Activated T-helper 1 cell treated with anti-CD3 and anti-CD28 coated beads, Interleukin-12 subunit alpha, Interleukin-12 subunit beta, Interleukin-2, Interleukin-4 antibody, amounts not matched to agents 30 ng/mL and 10 ng/mL and 1 ng/mL, durations not matched to agents 14 hours and 24 hours and 36 hours (primary cell): ENCODE measurements at regions not wholly inside any gene's neighbourhood (a gene's known extent, or its start where the extent isn't known, plus 50 kb on each side); places are given as distances from the start of the nearest gene placed in this dataset.
"Not testable (repeated sequence)": the region's sequence is repeated elsewhere in the genome, so short reads cannot be mapped to it uniquely, and the experiment has no call there.

Experiments
- DNase-seq: peaks from one replicate; pipeline ENCODE4 v3.0.0; 2021; ENCODE audit warnings: low spot score
- H3K27ac Mint-ChIP-seq: one replicate; pipeline ENCODE4 v1.8.0; 2021; ENCODE audit warnings: mild to moderate bottlenecking, mixed read lengths
- H3K27me3 Mint-ChIP-seq: one replicate; pipeline ENCODE4 v1.8.0; 2022; ENCODE audit warnings: mild to moderate bottlenecking, moderate library complexity, mixed read lengths; ENCODE audit not compliant: insufficient read depth
- H3K36me3 Mint-ChIP-seq: one replicate; pipeline ENCODE4 v1.8.0; 2021; ENCODE audit warnings: low read depth, mixed read lengths
- H3K4me1 Mint-ChIP-seq: one replicate; pipeline ENCODE4 v1.8.0; 2021; ENCODE audit warnings: low read depth, mixed read lengths
- H3K4me3 Mint-ChIP-seq: one replicate; pipeline ENCODE4 v1.8.0; 2021; ENCODE audit warnings: mild to moderate bottlenecking, moderate library complexity, mixed read lengths
- H3K9me3 Mint-ChIP-seq: one replicate; pipeline ENCODE4 v1.8.0; 2021; ENCODE audit warnings: mixed read lengths
- intact Hi-C: fragments of 100-400 bp; cut with micrococcal nuclease; formaldehyde crosslinking; loops from one replicate; pipeline ENCODE4 v1.15.1; 2024

- intact Hi-C loops, H3K4me1 Mint-ChIP-seq, H3K9me3 Mint-ChIP-seq, H3K4me3 Mint-ChIP-seq, H3K27ac Mint-ChIP-seq, DNase-seq, H3K36me3 Mint-ChIP-seq: not testable (repeated sequence)
- peaks cover 18% of the 10 kb centered on the region for H3K27me3 Mint-ChIP-seq
These were observed 143.4 kb upstream of the OR4E1 start for GRCh38 chr14:21817010-21817409.

GRCh38 chr14:21807975-21808374, 134.4 kb upstream of the OR4E1 start:
- no peak for DNase-seq
- Mint-ChIP-seq H3K4me3 (no peak overlapping the region), H3K9me3 (no peaks in the 10 kb centered on the region), H3K27ac (no peak overlapping the region), H3K4me1 (no peaks in the 10 kb centered on the region), H3K36me3 (no peaks in the 10 kb centered on the region), H3K27me3 (peaks cover 7% of the 10 kb centered on the region)
- intact Hi-C loops = no loop called here

- no peak for DNase-seq
- H3K4me3 Mint-ChIP-seq = no peak overlapping the region
- H3K4me1 Mint-ChIP-seq = no peaks in the 10 kb centered on the region
- no peak overlapping the region for H3K27ac Mint-ChIP-seq
- no peaks in the 10 kb centered on the region for H3K9me3 Mint-ChIP-seq
- H3K27me3 Mint-ChIP-seq = peaks cover 7% of the 10 kb centered on the region
- no peaks in the 10 kb centered on the region for H3K36me3 Mint-ChIP-seq
- intact Hi-C loops = loop anchor here (5.0 kb wide), 1 partner anchor 1143 kb away; no protein-coding TSS in a partner anchor
These were observed 131.4 kb upstream of the OR4E1 start for GRCh38 chr14:21804981-21805380.

GRCh38 chr14:21802441-21802840, 128.8 kb upstream of the OR4E1 start:
- peaks cover 7% of the 10 kb centered on the region for H3K27me3 Mint-ChIP-seq
- no peaks in the 10 kb centered on the region for H3K9me3 Mint-ChIP-seq
- no peaks in the 10 kb centered on the region for H3K36me3 Mint-ChIP-seq
- no peak overlapping the region for H3K4me3 Mint-ChIP-seq
- H3K27ac Mint-ChIP-seq = no peak overlapping the region
- DNase-seq = no peak
- intact Hi-C loops = loop anchor here (5.0 kb wide), 1 partner anchor 1140 kb away; no protein-coding TSS in a partner anchor
- H3K4me1 Mint-ChIP-seq = no peaks in the 10 kb centered on the region

DNA sequence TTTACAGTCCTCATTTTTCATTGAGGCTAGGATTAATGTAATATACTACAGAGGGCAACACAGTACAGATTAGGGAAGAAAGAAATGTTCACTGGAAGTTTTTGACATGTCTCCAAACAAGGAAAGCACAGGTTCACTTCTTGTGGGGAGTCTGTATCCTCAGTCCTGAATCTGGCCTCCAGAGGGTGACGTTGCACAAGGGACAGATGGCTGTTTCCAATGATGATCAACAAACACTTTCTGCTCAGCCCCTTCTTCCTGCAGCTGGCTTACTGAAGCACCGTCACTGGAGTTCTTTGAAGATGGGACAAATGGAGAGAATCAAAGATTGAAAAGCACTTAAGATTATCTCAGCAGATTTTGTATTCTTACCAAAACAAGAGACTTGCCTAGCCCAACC, 123.3 kb upstream of the OR4E1 start:
- Mint-ChIP-seq H3K4me3 (peak overlapping the region; percentile 65), H3K4me1 (no peaks in the 10 kb centered on the region), H3K36me3 (no peaks in the 10 kb centered on the region), H3K9me3 (peaks cover 11% of the 10 kb centered on the region), H3K27me3 (peaks cover 10% of the 10 kb centered on the region), H3K27ac (no peak overlapping the region)
- DNase-seq = no peak
- intact Hi-C loops = no loop called here

- Mint-ChIP-seq H3K9me3 (peaks cover 11% of the 10 kb centered on the region), H3K27ac (no peak overlapping the region), H3K27me3 (peaks cover 8% of the 10 kb centered on the region), H3K4me3 (no peak overlapping the region), H3K4me1 (no peaks in the 10 kb centered on the region), H3K36me3 (no peaks in the 10 kb centered on the region)
- intact Hi-C loops = no loop called here
- DNase-seq = no peak
These were observed 121.8 kb upstream of the OR4E1 start for GRCh38 chr14:21795456-21795855.

- no peaks in the 10 kb centered on the region for H3K4me1 Mint-ChIP-seq
- peaks cover 8% of the 10 kb centered on the region for H3K27me3 Mint-ChIP-seq
- no peaks in the 10 kb centered on the region for H3K36me3 Mint-ChIP-seq
- peaks cover 14% of the 10 kb centered on the region for H3K9me3 Mint-ChIP-seq
- H3K4me3 Mint-ChIP-seq = no peak overlapping the region
- DNase-seq = no peak
- H3K27ac Mint-ChIP-seq = no peak overlapping the region
- intact Hi-C loops = no loop called here
These were observed 118.1 kb upstream of the OR4E1 start for GRCh38 chr14:21791749-21792148.

DNA sequence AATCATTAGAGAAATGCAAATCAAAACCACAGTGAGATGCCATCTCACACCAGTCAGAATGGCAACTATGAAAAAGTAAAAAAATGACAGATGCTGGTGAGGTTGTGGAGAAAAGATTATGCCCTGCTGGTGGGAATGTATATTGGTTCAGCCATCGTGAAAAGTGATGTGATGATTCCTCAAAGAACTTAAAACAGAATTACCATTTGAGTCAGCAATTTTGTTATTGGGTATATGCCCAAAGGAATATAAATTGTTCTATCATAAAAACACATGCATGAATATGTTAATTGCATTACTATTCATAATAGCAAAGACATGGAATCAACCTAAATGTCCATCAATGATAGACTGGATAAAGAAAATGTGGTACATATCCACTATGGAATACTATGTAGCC, 115.1 kb upstream of the OR4E1 start:
- H3K4me3 Mint-ChIP-seq, H3K27me3 Mint-ChIP-seq, H3K4me1 Mint-ChIP-seq, H3K9me3 Mint-ChIP-seq, DNase-seq, H3K36me3 Mint-ChIP-seq, intact Hi-C loops, H3K27ac Mint-ChIP-seq: not testable (repeated sequence)

GRCh38 chr14:21787242-21787641, 113.6 kb upstream of the OR4E1 start:
- H3K27ac Mint-ChIP-seq, intact Hi-C loops, H3K36me3 Mint-ChIP-seq, H3K4me1 Mint-ChIP-seq, H3K9me3 Mint-ChIP-seq, H3K4me3 Mint-ChIP-seq, H3K27me3 Mint-ChIP-seq, DNase-seq: not testable (repeated sequence)

DNA sequence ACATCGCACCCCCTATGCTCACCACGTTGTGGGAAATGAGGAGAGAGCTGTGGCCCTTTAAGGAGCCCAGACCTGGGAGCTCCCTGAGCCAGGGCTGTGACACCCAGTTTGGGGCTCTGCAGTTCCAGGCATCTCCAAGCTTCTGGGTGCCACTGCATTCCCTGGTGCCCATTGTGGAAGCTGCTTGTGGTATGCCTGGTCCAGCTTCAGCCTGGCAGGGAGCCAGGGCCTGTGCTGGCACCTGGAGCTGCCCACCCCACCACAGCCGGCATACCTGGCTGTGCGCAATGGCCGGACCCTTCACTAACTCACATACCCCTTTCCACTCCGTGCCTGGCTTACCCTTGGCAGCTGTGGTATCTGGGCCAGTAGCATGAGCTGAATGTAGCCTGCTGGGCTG, 107.9 kb upstream of the OR4E1 start:
- no peaks in the 10 kb centered on the region for H3K4me1 Mint-ChIP-seq
- no peaks in the 10 kb centered on the region for H3K9me3 Mint-ChIP-seq
- intact Hi-C loops = no loop called here
- H3K27ac Mint-ChIP-seq = no peak overlapping the region
- no peaks in the 10 kb centered on the region for H3K36me3 Mint-ChIP-seq
- H3K27me3 Mint-ChIP-seq = no peaks in the 10 kb centered on the region
- H3K4me3 Mint-ChIP-seq = no peak overlapping the region
- DNase-seq = no peak

- H3K27me3 Mint-ChIP-seq = no peaks in the 10 kb centered on the region
- no peak overlapping the region for H3K4me3 Mint-ChIP-seq
- no peak overlapping the region for H3K27ac Mint-ChIP-seq
- H3K4me1 Mint-ChIP-seq = no peaks in the 10 kb centered on the region
- no peak for DNase-seq
- intact Hi-C loops = no loop called here
- H3K9me3 Mint-ChIP-seq = no peaks in the 10 kb centered on the region
- H3K36me3 Mint-ChIP-seq = no peaks in the 10 kb centered on the region
These were observed 106.9 kb upstream of the OR4E1 start for GRCh38 chr14:21780429-21781084.

DNA sequence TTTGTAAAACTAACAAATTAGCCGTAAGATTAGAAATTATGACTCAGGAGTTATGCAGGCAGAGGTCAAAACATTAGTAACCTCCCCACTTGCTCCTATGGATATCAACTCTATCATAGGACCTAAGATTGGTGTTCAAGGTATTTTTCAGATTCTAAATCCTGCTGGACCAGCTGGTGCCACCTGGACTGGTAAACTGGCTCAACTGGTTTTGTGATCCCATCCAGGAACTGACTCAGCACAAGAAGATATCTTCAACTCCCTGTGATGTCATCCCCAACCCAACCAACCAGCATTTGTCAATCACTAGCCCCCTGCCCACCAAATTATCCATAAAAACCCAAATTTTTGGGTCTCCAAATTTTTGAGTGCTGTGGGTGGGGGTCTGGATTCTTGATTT, 98.1 kb upstream of the OR4E1 start:
- Mint-ChIP-seq H3K9me3 (no peaks in the 10 kb centered on the region), H3K27me3 (peaks cover 3% of the 10 kb centered on the region), H3K4me3 (no peak overlapping the region), H3K4me1 (peaks cover 12% of the 10 kb centered on the region), H3K36me3 (no peaks in the 10 kb centered on the region), H3K27ac (no peak overlapping the region)
- intact Hi-C loops = no loop called here
- DNase-seq = no peak

DNA sequence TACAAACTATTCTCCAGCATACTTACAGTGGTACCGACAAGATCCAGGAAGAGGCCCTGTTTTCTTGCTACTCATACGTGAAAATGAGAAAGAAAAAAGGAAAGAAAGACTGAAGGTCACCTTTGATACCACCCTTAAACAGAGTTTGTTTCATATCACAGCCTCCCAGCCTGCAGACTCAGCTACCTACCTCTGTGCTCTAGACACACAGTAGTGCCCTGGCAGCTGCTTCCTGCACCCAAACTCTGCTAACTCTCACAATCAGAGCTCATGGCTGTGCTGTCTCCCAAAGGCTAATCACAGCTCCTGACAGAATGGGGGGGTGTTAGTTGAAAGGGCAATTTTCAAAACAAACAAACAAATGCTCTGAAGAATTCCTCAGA, 95.2 kb upstream of the OR4E1 start:
- Mint-ChIP-seq H3K4me1 (peaks cover 12% of the 10 kb centered on the region), H3K27ac (peak overlapping the region; percentile 73)
- intact Hi-C loops = loop anchor here (5.0 kb wide), 1 partner anchor 58 kb away; no protein-coding TSS in a partner anchor

More for the DNA sequence above, 95.2 kb upstream of the OR4E1 start:
- Mint-ChIP-seq H3K4me3 (peak overlapping the region; percentile 75), H3K36me3 (no peaks in the 10 kb centered on the region), H3K9me3 (no peaks in the 10 kb centered on the region), H3K27me3 (peaks cover 9% of the 10 kb centered on the region)
- DNase-seq = no peak
